WI38 (cell line): ENCODE measurements at regions not wholly inside any gene's neighbourhood (a gene's known extent, or its start where the extent isn't known, plus 50 kb on each side); places are given as distances from the start of the nearest gene placed in this dataset.

Source experiments
- H3K4me3 ChIP-seq: 2 replicates; pipeline ENCODE4 v1.5.1; 2011; ENCODE audit warnings: low read depth, mild to moderate bottlenecking, control low read depth, low read length
- CTCF ChIP-seq: IDR thresholded peaks from 2 replicates; pipeline ENCODE4 v1.5.1; 2012; ENCODE audit warnings: low read depth, mild to moderate bottlenecking, control low read depth, low read length

GRCh38 chr4:180560896-180561295 lies 1682.3 kb upstream of the TENM3 start:
- no peak overlapping the region for H3K4me3 ChIP-seq
- no peak for TF ChIP-seq CTCF

- no peak overlapping the region for H3K4me3 ChIP-seq
- no peak for TF ChIP-seq CTCF
These were observed 1679.2 kb upstream of the TENM3 start for GRCh38 chr4:180564026-180564425.

GRCh38 chr4:180564448-180564847 lies 1678.8 kb upstream of the TENM3 start:
- TF ChIP-seq CTCF: no peak
- H3K4me3 ChIP-seq: no peak overlapping the region

- no peak overlapping the region for H3K4me3 ChIP-seq
- TF ChIP-seq CTCF: no peak
These were observed 1677.3 kb upstream of the TENM3 start for GRCh38 chr4:180565856-180566431.

GRCh38 chr4:180566492-180566891 lies 1676.7 kb upstream of the TENM3 start:
- TF ChIP-seq CTCF: no peak
- no peak overlapping the region for H3K4me3 ChIP-seq

GRCh38 chr4:180567080-180567479 lies 1676.1 kb upstream of the TENM3 start:
- H3K4me3 ChIP-seq: no peak overlapping the region
- no peak for TF ChIP-seq CTCF

- TF ChIP-seq CTCF: no peak
- no peak overlapping the region for H3K4me3 ChIP-seq
These were observed 1671.6 kb upstream of the TENM3 start for GRCh38 chr4:180571516-180572055.
